ENCODE measurements at regions not wholly inside any gene's neighbourhood (a gene's known extent, or its start where the extent isn't known, plus 50 kb on each side); places are given as distances from the start of the nearest gene placed in this dataset.

- Histone ChIP-seq H3K9me3 (ENCODE audit: low read depth) (no peaks in the 10 kb centered on the region), H3K4me3 (no peak overlapping the region), H3K27ac (no peak overlapping the region), H3K27me3 (no peaks in the 10 kb centered on the region), H2AFZ (no peak overlapping the region), H3K4me2 (no peak overlapping the region), H3K9me2 (replicated peaks; ENCODE audit: insufficient read depth) (no peaks in the 10 kb centered on the region), H4K20me1 (ENCODE audit: insufficient read depth, poor library complexity, severe bottlenecking) (no peaks in the 10 kb centered on the region), H3K36me3 (replicated peaks; ENCODE audit: insufficient read depth, low read depth) (no peaks in the 10 kb centered on the region), H3K79me2 (no peaks in the 10 kb centered on the region), H3K4me1 (ENCODE audit: insufficient read depth) (peaks cover 10% of the 10 kb centered on the region)
- no peak for DNase-seq (ENCODE audit: low spot score)
- no peak for TF ChIP-seq EZH2 (IDR thresholded peaks at IDR 0.05; ENCODE audit: borderline replicate concordance)
- TF ChIP-seq EZH2phosphoT487 (IDR thresholded peaks at IDR 0.05; ENCODE audit: low read depth, severe bottlenecking, unreplicated experiment) = no peak
- no peak for TF ChIP-seq CTCF (IDR thresholded peaks at IDR 0.05; ENCODE audit: poor library complexity)
- WGBS (ENCODE audit: low lambda C conversion rate, missing lambda C conversion rate) = 82% methylated on average over 14 of the region's 14 CpGs
Observed at GRCh38 chr10:131729938-131730660, 170.7 kb upstream of the PPP2R2D start.

- no peaks in the 10 kb centered on the region for H3K27me3 ChIP-seq
- H3K4me2 ChIP-seq = no peak overlapping the region
- no peak overlapping the region for H2AFZ ChIP-seq
- no peak overlapping the region for H3K27ac ChIP-seq
- 91% methylated on average over 18 of the region's 18 CpGs for WGBS (ENCODE audit: low lambda C conversion rate, missing lambda C conversion rate)
- no peak overlapping the region for H3K4me3 ChIP-seq
- no peak for TF ChIP-seq CTCF (IDR thresholded peaks at IDR 0.05; ENCODE audit: poor library complexity)
- TF ChIP-seq EZH2phosphoT487 (IDR thresholded peaks at IDR 0.05; ENCODE audit: low read depth, severe bottlenecking, unreplicated experiment) = no peak
- peaks cover 10% of the 10 kb centered on the region for H3K4me1 ChIP-seq (ENCODE audit: insufficient read depth)
- no peak for DNase-seq (ENCODE audit: low spot score)
- no peaks in the 10 kb centered on the region for H3K9me2 ChIP-seq (replicated peaks; ENCODE audit: insufficient read depth)
- H3K36me3 ChIP-seq (replicated peaks; ENCODE audit: insufficient read depth, low read depth) = no peaks in the 10 kb centered on the region
- H3K9me3 ChIP-seq (ENCODE audit: low read depth) = no peaks in the 10 kb centered on the region
- H3K79me2 ChIP-seq = no peaks in the 10 kb centered on the region
- no peaks in the 10 kb centered on the region for H4K20me1 ChIP-seq (ENCODE audit: insufficient read depth, poor library complexity, severe bottlenecking)
Observed at GRCh38 chr10:131730771-131731497, 169.9 kb upstream of the PPP2R2D start.

- Histone ChIP-seq H3K9me3 (ENCODE audit: low read depth) (no peaks in the 10 kb centered on the region), H3K4me3 (no peak overlapping the region), H3K79me2 (no peaks in the 10 kb centered on the region), H3K4me1 (ENCODE audit: insufficient read depth) (peaks cover 4% of the 10 kb centered on the region), H3K27ac (no peak overlapping the region), H3K27me3 (no peaks in the 10 kb centered on the region), H3K4me2 (no peak overlapping the region), H3K9me2 (replicated peaks; ENCODE audit: insufficient read depth) (no peaks in the 10 kb centered on the region), H2AFZ (no peak overlapping the region), H3K36me3 (replicated peaks; ENCODE audit: insufficient read depth, low read depth) (no peaks in the 10 kb centered on the region), H4K20me1 (ENCODE audit: insufficient read depth, poor library complexity, severe bottlenecking) (no peaks in the 10 kb centered on the region)
- WGBS (ENCODE audit: low lambda C conversion rate, missing lambda C conversion rate) = 86% methylated on average over 9 of the region's 9 CpGs
- DNase-seq (ENCODE audit: low spot score) = no peak
- no peak for TF ChIP-seq CTCF (IDR thresholded peaks at IDR 0.05; ENCODE audit: poor library complexity)
- TF ChIP-seq EZH2phosphoT487 (IDR thresholded peaks at IDR 0.05; ENCODE audit: low read depth, severe bottlenecking, unreplicated experiment) = no peak
- TF ChIP-seq EZH2 (IDR thresholded peaks at IDR 0.05; ENCODE audit: borderline replicate concordance) = no peak
Observed at GRCh38 chr10:131731780-131732630, 168.8 kb upstream of the PPP2R2D start.
